ENCODE measurements at regions not wholly inside any gene's neighbourhood (a gene's known extent, or its start where the extent isn't known, plus 50 kb on each side); places are given as distances from the start of the nearest gene placed in this dataset.

DNA sequence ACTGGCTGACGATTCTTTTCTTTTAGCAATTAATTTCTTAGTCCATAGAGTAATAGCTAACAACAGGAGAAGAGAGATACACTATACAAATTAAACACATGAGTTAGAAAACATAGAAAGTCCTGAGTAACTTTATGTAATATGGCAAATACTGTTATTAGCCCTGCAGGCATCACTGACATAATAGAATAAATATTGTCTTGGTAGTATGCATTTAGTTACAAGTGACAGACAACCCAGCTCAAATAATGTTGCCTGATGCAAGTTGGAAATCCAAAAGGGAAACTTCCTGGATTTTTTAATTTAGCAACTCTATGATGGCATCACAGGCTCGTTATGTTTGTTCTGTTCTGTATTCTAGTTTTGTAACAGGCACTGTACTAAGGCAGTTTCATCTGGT, 95.1 kb downstream of the DKK1 start:
- TF ChIP-seq, protein P1, sequence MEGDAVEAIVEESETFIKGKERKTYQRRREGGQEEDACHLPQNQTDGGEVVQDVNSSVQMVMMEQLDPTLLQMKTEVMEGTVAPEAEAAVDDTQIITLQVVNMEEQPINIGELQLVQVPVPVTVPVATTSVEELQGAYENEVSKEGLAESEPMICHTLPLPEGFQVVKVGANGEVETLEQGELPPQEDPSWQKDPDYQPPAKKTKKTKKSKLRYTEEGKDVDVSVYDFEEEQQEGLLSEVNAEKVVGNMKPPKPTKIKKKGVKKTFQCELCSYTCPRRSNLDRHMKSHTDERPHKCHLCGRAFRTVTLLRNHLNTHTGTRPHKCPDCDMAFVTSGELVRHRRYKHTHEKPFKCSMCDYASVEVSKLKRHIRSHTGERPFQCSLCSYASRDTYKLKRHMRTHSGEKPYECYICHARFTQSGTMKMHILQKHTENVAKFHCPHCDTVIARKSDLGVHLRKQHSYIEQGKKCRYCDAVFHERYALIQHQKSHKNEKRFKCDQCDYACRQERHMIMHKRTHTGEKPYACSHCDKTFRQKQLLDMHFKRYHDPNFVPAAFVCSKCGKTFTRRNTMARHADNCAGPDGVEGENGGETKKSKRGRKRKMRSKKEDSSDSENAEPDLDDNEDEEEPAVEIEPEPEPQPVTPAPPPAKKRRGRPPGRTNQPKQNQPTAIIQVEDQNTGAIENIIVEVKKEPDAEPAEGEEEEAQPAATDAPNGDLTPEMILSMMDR (IDR thresholded peaks at IDR 0.05; ENCODE audit: low read length): no peak
- TF ChIP-seq EZH2 (IDR thresholded peaks at IDR 0.05; ENCODE audit: borderline replicate concordance, low read length): no peak
